AG09309 (cell line): ENCODE measurements at regions not wholly inside any gene's neighbourhood (a gene's known extent, or its start where the extent isn't known, plus 50 kb on each side); places are given as distances from the start of the nearest gene placed in this dataset.

Source experiments
- DNase-seq: peaks from one replicate; pipeline ENCODE4 v3.0.0-alpha.2; 2010; ENCODE audit warnings: low read depth
- H3K4me3 ChIP-seq: 2 replicates; pipeline ENCODE4 v1.5.1; 2011; ENCODE audit warnings: mild to moderate bottlenecking, low read depth, low read length, moderate library complexity; ENCODE audit not compliant: control insufficient read depth
- CTCF ChIP-seq: IDR thresholded peaks from 2 replicates; pipeline ENCODE4 v1.5.1; 2011; ENCODE audit warnings: mild to moderate bottlenecking, low read depth, low read length, inconsistent platforms; ENCODE audit not compliant: insufficient read depth, control insufficient read depth; ENCODE audit errors: missing control alignments

DNA sequence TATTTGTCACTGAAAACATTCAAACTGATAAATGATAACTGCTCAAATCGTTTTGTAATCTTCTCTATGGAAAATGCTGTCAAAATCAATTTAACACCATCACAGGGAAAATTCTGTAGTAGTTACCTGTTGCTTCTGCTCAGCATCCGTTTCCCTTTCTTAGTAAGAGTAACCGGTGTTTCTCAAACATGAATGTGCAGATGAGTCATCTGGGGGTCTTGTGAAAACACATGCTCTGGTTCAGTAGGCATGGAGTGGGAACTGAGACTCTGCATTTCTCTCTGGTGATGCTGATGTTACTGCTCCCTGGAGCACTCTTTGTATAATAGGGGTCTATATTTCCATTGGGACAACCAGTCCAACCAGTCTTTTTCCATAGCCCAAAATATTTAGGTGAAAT lies 145.1 kb downstream of the SEMA6D start:
- no peak for TF ChIP-seq CTCF
- no peak for DNase-seq
- H3K4me3 ChIP-seq = no peak overlapping the region

- no peak for TF ChIP-seq CTCF
- DNase-seq = no peak
- no peak overlapping the region for H3K4me3 ChIP-seq
Observed at GRCh38 chr15:47866446-47866845, 149.1 kb downstream of the SEMA6D start.

DNA sequence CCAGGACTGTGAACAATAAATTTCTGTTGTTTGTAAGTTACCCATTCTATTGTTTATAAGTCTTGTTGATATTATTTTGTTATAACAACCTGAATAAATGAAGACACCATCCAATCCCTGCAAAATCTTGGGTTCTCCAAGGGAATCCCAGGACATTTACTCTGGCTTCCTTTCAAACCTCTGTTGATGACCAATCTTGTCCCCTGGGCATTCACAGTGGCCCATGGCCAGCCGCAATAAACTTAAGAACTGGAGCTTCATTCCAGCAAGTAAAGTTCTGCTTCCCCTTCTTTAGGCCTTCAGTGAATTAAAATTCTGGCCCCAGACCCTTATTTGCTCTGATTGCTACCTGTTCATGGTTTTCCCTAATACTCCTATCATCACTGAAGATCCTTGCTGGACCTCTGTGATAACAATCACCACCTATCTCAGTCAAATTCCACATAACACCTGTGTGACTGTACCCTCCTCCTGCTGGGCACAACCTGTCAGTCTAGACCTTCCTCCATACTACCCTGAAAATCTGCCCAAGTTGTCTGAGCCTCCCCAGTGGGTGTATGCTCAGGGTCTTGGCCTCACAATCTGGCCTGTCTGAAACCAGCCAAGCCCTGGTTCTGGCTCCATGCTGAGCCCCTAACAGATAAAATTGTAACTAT lies 153.1 kb downstream of the SEMA6D start:
- no peak for DNase-seq
- TF ChIP-seq CTCF = no peak
- no peak overlapping the region for H3K4me3 ChIP-seq

DNA sequence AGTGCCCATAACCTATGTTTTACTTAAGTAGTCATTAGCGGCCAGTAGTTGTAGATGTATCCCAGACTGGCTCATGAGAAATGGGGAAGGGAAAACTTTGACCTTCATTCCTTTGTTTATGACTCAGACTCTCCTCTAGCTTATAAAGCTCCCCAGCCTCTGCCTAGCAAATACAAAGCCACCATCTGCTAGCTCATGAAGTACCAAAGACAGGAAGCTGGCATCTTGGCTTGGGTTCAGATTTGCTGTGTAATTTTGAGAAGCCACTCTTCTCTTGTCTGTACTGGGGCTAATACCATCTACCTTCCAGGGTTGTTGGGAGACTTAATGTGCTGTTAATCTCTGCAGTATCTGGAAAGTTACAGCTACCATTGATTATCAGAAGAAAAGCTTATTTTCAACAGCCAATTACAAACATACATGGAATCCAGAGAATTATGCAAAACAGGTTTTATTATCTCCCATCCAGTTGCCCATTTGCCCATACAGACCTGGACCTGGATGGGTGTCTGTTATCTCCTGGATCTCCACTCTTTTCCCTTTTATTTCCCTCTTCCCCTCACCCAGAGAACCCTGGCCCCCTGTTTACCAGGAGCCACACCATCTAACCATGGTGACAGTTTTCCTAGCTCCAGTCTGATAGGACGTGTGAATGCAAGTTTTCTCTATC lies 153.8 kb downstream of the SEMA6D start:
- peak; percentile 31 for DNase-seq
- H3K4me3 ChIP-seq = no peak overlapping the region
- no peak for TF ChIP-seq CTCF

- TF ChIP-seq CTCF = no peak
- no peak overlapping the region for H3K4me3 ChIP-seq
- no peak for DNase-seq
Observed at GRCh38 chr15:47872208-47872607, 154.9 kb downstream of the SEMA6D start.

- no peak for DNase-seq
- no peak for TF ChIP-seq CTCF
- H3K4me3 ChIP-seq = no peak overlapping the region
Observed at GRCh38 chr15:47872869-47873432, 155.6 kb downstream of the SEMA6D start.

GRCh38 chr15:47876986-47877385 lies 159.7 kb downstream of the SEMA6D start:
- H3K4me3 ChIP-seq = no peak overlapping the region
- TF ChIP-seq CTCF = no peak
- DNase-seq = no peak
